IMR-90 (cell line): ENCODE measurements at regions not wholly inside any gene's neighbourhood (a gene's known extent, or its start where the extent isn't known, plus 50 kb on each side); places are given as distances from the start of the nearest gene placed in this dataset.

Experiments
- ATAC-seq: fragments of 200-7000 bp; cut with Tn5 transposase; 2 replicates; pipeline ENCODE4 v1.9.1; 2020; ENCODE audit warnings: low read depth, mild to moderate bottlenecking, moderate library complexity
- BruUV-seq: library from RNA; stranded (reverse); fragments of 400-500 nt; replicated peaks from 2 replicates; lab custom pipeline; 2021; lab: Mats Ljungman, UMichigan
- CTCF ChIA-PET: fragments of 300-600 bp; formaldehyde crosslinking; extraction: SDS; loops from one replicate; lab custom pipeline; 2021; ENCODE audit warnings: antibody characterized with exemption; lab: Yijun Ruan, JAX
- POLR2A ChIA-PET: fragments of 300-600 bp; sonication (Branson Sonifier 250); formaldehyde crosslinking; loops from one replicate; lab custom pipeline; 2022; ENCODE audit warnings: antibody characterized with exemption; ENCODE audit not compliant: unreplicated experiment; lab: Charles Lee
- DNase-seq: peaks from one replicate; pipeline ENCODE4 v3.0.0; 2013
- H2AFZ ChIP-seq: replicated peaks from 2 replicates; pipeline ENCODE3; 2013; ENCODE audit warnings: low read length, mild to moderate bottlenecking; ENCODE audit not compliant: poor library complexity
- H2AK5ac ChIP-seq: 2 replicates; pipeline ENCODE4 v1.6.1; 2013; ENCODE audit warnings: low read depth, low read length, inconsistent platforms
- H2AK9ac ChIP-seq: replicated peaks from 2 replicates; pipeline ENCODE3; 2013; ENCODE audit warnings: mild to moderate bottlenecking, low read depth, low read length, moderate library complexity; ENCODE audit not compliant: poor library complexity
- H2BK120ac ChIP-seq: 2 replicates; pipeline ENCODE4 v1.6.1; 2013; ENCODE audit warnings: low read depth, low read length, inconsistent platforms
- H2BK15ac ChIP-seq: 3 replicates; pipeline ENCODE4 v1.6.1; 2013; ENCODE audit warnings: low read depth, low read length, inconsistent platforms
- H2BK20ac ChIP-seq: 2 replicates; pipeline ENCODE4 v1.6.1; 2013; ENCODE audit warnings: low read depth, mild to moderate bottlenecking, inconsistent platforms, low read length, moderate library complexity
- H2BK5ac ChIP-seq: 2 replicates; pipeline ENCODE4 v1.6.1; 2013; ENCODE audit warnings: mild to moderate bottlenecking, low read depth, low read length, inconsistent platforms; ENCODE audit not compliant: poor library complexity, severe bottlenecking
- H3K14ac ChIP-seq: replicated peaks from 2 replicates; pipeline ENCODE4 v1.6.1; 2013; ENCODE audit warnings: low read depth, low read length, inconsistent platforms
- H3K18ac ChIP-seq: 2 replicates; pipeline ENCODE4 v1.6.1; 2013; ENCODE audit warnings: low read depth, low read length, control low read depth
- H3K23ac ChIP-seq: 2 replicates; pipeline ENCODE4 v1.6.1; 2013; ENCODE audit warnings: low read depth, low read length, inconsistent platforms
- H3K27ac ChIP-seq: 2 replicates; pipeline ENCODE4 v1.5.1; 2013; ENCODE audit warnings: mild to moderate bottlenecking, control low read depth, low read length; ENCODE audit not compliant: insufficient read depth
- H3K27me3 ChIP-seq: 2 replicates; pipeline ENCODE4 v1.6.1; 2013; ENCODE audit warnings: low read length; ENCODE audit not compliant: control insufficient read depth, insufficient read depth
- H3K36me3 ChIP-seq: 2 replicates; pipeline ENCODE4 v1.6.1; 2013; ENCODE audit warnings: low read length, mixed read lengths; ENCODE audit not compliant: control insufficient read depth, insufficient read depth
- H3K4ac ChIP-seq: 2 replicates; pipeline ENCODE4 v1.6.1; 2013; ENCODE audit warnings: low read depth, low read length, inconsistent platforms
- H3K4me1 ChIP-seq: 2 replicates; pipeline ENCODE4 v1.6.1; 2013; ENCODE audit warnings: low read length, mixed read lengths; ENCODE audit not compliant: control insufficient read depth, insufficient read depth
- H3K4me2 ChIP-seq: 2 replicates; pipeline ENCODE4 v1.6.1; 2013; ENCODE audit warnings: low read depth, mild to moderate bottlenecking, control low read depth, low read length, moderate library complexity
- H3K4me3 ChIP-seq: 2 replicates; pipeline ENCODE4 v1.5.1; 2013; ENCODE audit warnings: low read depth, mild to moderate bottlenecking, control low read depth, low read length, moderate library complexity; ENCODE audit not compliant: insufficient read depth
- H3K56ac ChIP-seq: 2 replicates; pipeline ENCODE4 v1.6.1; 2013; ENCODE audit warnings: low read length, inconsistent platforms; ENCODE audit not compliant: insufficient read depth; ENCODE audit errors: extremely low read depth
- H3K79me1 ChIP-seq, 2 experiments: 2 replicates each; pipeline ENCODE4 v1.6.1; 2013; ENCODE audit warnings: low read length in 2 of 2, inconsistent platforms in 1 of 2, low read depth in 1 of 2
- H3K9ac ChIP-seq: 2 replicates; pipeline ENCODE4 v1.6.1; 2013; ENCODE audit warnings: low read depth, low read length, control low read depth
- H3K9me1 ChIP-seq: 2 replicates; pipeline ENCODE4 v1.6.1; 2013; ENCODE audit warnings: low read length, inconsistent platforms; ENCODE audit not compliant: insufficient read depth
- H3K9me3 ChIP-seq: 2 replicates; pipeline ENCODE4 v1.6.1; 2013; ENCODE audit warnings: low read length; ENCODE audit not compliant: control insufficient read depth, insufficient read depth
- H4K20me1 ChIP-seq: 2 replicates; pipeline ENCODE4 v1.6.1; 2013; ENCODE audit warnings: low read length, inconsistent platforms; ENCODE audit not compliant: insufficient read depth
- H4K5ac ChIP-seq: 2 replicates; pipeline ENCODE4 v1.6.1; 2013; ENCODE audit warnings: mild to moderate bottlenecking, low read depth, low read length, control low read depth
- H4K8ac ChIP-seq, 2 experiments: 2 replicates each; pipeline ENCODE4 v1.6.1; 2013; ENCODE audit warnings: low read depth in 2 of 2, low read length in 2 of 2, control low read depth in 1 of 2, inconsistent platforms in 1 of 2
- H4K91ac ChIP-seq: 2 replicates; pipeline ENCODE4 v1.6.1; 2013; ENCODE audit warnings: low read depth, low read length, inconsistent platforms; ENCODE audit not compliant: insufficient read depth
- BHLHE40 ChIP-seq: fragments of 150-350 bp; IDR thresholded peaks from 2 replicates; pipeline ENCODE4 v1.6.1; 2016; ENCODE audit warnings: mild to moderate bottlenecking, low read depth, low read length
- FOS ChIP-seq: fragments of 150-350 bp; IDR thresholded peaks from 2 replicates; pipeline ENCODE4 v1.6.1; 2016; ENCODE audit warnings: low read depth, low read length
- SMC3 ChIP-seq: fragments of 150-350 bp; IDR thresholded peaks from 2 replicates; pipeline ENCODE4 v1.6.1; 2016; ENCODE audit warnings: low read depth, mild to moderate bottlenecking, antibody characterized with exemption, low read length, moderate library complexity
- WGBS, 2 experiments: methylation state at CpG; one replicate each; pipeline versions ENCODE4 v1.1.5 to v1.1.7; 2013; ENCODE audit warnings: missing lambda C conversion rate in 2 of 2; ENCODE audit not compliant: insufficient read length in 1 of 2; ENCODE audit errors: extremely low coverage in 2 of 2; 5-methylcytosine and 5-hydroxymethylcytosine counted together
- dilution Hi-C: fragments of 300-500 bp; cut with HindIII; formaldehyde crosslinking; loops from one replicate; pipeline ENCODE4 v1.14.3; 2018; ENCODE audit warnings: low sequenced_read_pairs; ENCODE audit not compliant: unreplicated experiment
- in situ Hi-C: fragments of 300-500 bp; cut with MboI; formaldehyde crosslinking; loops from 3 replicates; pipeline ENCODE4 v1.14.3; 2019; ENCODE audit warnings: low sequenced_read_pairs, inconsistent platforms, mixed read lengths
- intact Hi-C: fragments of 100-400 bp; cut with micrococcal nuclease; formaldehyde crosslinking; loops from 2 replicates; pipeline ENCODE4 v1.10.0; 2022
- TF ChIP-seq, protein P1 (sequence below): fragments of 150-350 bp; IDR thresholded peaks from 2 replicates; pipeline ENCODE4 v1.6.1; 2017; ENCODE audit warnings: mild to moderate bottlenecking, antibody characterized with exemption, low read length, low read depth

DNA sequence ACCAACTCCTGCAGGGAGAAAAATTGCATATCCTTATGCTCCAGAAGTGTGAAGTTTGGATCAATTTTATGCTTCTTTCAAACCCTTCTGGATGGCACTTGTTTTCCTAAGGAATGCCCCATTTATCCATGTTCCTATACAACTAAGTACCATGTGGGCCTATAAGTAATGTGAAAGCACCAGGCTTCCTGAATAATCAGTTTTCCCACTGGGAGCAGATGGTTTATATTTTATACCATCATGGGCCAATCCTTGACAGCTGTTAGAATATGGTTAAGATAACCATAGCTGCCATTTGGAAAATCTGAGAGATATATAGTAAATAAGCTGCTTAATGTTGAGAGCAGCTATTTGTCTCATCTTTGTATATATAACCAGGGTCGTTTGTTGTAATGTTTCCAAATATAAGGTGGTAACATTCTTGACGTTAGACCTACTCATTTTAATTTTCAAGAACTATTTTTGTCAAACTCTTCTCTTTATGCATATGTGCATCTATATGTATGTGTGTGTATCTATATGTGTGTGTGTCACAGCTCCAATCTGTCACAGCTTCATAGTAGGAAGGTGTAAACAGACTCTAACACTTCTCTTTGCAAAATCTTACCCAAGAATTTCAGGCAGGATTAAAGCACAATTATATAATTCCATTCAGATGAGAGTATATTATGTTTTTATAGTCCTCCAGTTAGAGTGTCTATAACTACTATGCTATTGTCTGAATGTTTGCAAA lies 458.7 kb upstream of the GCFC2 start:
- no peak overlapping the region for H3K4me2 ChIP-seq
- in situ Hi-C loops (no loop called here), dilution Hi-C loops (no loop called here), intact Hi-C loops (no loop called here)
- no peaks in the 10 kb centered on the region for H4K20me1 ChIP-seq
- H3K23ac ChIP-seq = no peak overlapping the region
- H3K36me3 ChIP-seq = no peaks in the 10 kb centered on the region
- no peak overlapping the region for H4K8ac ChIP-seq
- no peak overlapping the region for H3K27ac ChIP-seq
- H3K18ac ChIP-seq = no peak overlapping the region
- DNase-seq (no peak), ATAC-seq (no peak)
- H2BK20ac ChIP-seq = no peak overlapping the region
- POLR2A ChIA-PET = no interaction called here
- H3K9ac ChIP-seq = no peak overlapping the region
- no peaks in the 10 kb centered on the region for H3K4me1 ChIP-seq
- H2AK5ac ChIP-seq = no peak overlapping the region
- H3K79me1 ChIP-seq = no peaks in the 10 kb centered on the region
- WGBS, 2 experiments = no CpG with 5 or more reads among the region's 2 CpGs
- no peaks in the 10 kb centered on the region for H3K9me3 ChIP-seq
- no peak overlapping the region for H2BK5ac ChIP-seq
- H2BK120ac ChIP-seq = no peak overlapping the region
- H4K5ac ChIP-seq = no peak overlapping the region
- no peak overlapping the region for H2BK15ac ChIP-seq
- H2AFZ ChIP-seq = no peak overlapping the region
- no peak overlapping the region for H3K14ac ChIP-seq
- no peak overlapping the region for H3K4ac ChIP-seq
- H4K91ac ChIP-seq = no peak overlapping the region
- CTCF ChIA-PET = no interaction called here
- no peak overlapping the region for H3K4me3 ChIP-seq
- no peak overlapping the region for H3K56ac ChIP-seq
- no peaks in the 10 kb centered on the region for H3K27me3 ChIP-seq
- TF ChIP-seq BHLHE40 (no peak), SMC3 (no peak), FOS (no peak)
- TF ChIP-seq, protein P1, sequence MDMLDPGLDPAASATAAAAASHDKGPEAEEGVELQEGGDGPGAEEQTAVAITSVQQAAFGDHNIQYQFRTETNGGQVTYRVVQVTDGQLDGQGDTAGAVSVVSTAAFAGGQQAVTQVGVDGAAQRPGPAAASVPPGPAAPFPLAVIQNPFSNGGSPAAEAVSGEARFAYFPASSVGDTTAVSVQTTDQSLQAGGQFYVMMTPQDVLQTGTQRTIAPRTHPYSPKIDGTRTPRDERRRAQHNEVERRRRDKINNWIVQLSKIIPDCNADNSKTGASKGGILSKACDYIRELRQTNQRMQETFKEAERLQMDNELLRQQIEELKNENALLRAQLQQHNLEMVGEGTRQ = no peak
- no peaks in the 10 kb centered on the region for H3K9me1 ChIP-seq
- BruUV-seq = no TSS peak
- H2AK9ac ChIP-seq = no peak overlapping the region
